Hypothalamus (tissue), 51 donors: ENCODE measurements at regions not wholly inside any gene's neighbourhood (a gene's known extent, or its start where the extent isn't known, plus 50 kb on each side); places are given as distances from the start of the nearest gene placed in this dataset.
A peak's percentile ranks its signal among the peaks of the same experiment; 100 is the strongest.
"Not testable (repeated sequence)": the region's sequence is repeated elsewhere in the genome, so short reads cannot be mapped to it uniquely, and the experiment has no call there.

ENCODE experiments used
- DNase-seq, 51 donors: peaks; one replicate each; lab custom pipeline; 2025; lab: John Stamatoyannopoulos, UW

- no peak for DNase-seq
Measured at GRCh38 chr2:146801886-146802285, 1042.9 kb upstream of the ACVR2A start.

- no peak for DNase-seq
Measured at GRCh38 chr2:146786396-146786795, 1058.4 kb upstream of the ACVR2A start.

DNA sequence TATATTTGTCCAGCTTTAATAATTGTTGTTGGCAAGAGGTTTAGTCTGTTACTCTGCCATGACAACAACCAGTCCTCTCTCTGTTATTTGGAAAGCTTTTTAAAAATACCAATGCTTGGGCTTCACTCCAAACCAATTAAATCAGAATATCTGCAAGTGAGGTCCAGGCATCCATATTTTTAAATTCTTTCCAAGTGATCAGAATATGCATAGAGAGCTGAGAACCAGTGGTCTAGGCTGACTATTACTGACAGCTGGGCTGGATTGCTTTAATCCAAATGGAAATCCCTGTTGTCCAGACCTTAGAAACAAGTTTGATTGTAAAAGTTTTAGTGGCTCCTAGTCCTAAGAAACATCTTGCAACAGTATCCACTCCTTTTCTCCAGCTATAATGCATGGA, 1059.7 kb upstream of the ACVR2A start:
- DNase-seq = no peak

- DNase-seq = no peak
Measured at GRCh38 chr2:146784602-146785001, 1060.2 kb upstream of the ACVR2A start.

DNA sequence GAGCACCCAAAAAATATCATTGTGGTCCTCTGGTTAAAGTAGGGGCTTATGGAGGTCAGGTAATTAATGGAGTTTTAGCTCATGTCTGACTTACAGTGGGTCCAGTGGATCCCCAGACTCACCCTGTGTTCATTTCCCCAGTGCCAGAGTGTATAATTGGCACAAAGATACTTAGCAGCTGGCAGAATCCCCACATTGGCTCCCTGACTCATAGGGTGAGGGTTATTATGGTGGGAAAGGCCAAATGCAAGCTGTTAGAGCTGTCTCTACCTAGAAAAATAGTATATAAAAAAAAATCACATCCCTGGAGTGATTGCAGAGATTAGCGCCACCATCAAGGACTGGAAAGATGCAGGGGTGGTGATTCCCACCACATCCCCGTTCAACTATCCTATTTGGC, 1067.6 kb upstream of the ACVR2A start:
- no peak for DNase-seq

GRCh38 chr2:146776596-146776995, 1068.2 kb upstream of the ACVR2A start:
- no peak for DNase-seq

GRCh38 chr2:146771531-146771930, 1073.3 kb upstream of the ACVR2A start:
- DNase-seq = no peak

DNA sequence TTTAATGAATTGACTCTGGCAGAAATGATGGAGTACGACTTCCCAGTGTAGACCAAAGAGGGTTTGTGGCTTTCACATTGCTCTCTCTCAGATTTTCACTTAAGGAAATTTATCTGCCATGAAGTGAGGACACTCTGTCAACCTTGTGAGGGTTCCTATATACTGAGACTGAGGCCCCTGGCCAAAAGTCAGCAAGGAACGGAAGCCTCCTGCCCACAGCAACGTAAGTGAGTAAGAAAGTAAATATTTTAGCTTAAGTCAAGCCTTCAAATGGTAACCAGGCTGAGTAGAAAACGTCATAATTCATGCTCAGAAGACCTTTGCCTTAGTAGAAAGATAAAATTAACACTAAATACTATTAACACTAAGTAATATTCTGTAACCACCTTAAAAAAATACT, 1080.5 kb upstream of the ACVR2A start:
- no peak for DNase-seq

DNA sequence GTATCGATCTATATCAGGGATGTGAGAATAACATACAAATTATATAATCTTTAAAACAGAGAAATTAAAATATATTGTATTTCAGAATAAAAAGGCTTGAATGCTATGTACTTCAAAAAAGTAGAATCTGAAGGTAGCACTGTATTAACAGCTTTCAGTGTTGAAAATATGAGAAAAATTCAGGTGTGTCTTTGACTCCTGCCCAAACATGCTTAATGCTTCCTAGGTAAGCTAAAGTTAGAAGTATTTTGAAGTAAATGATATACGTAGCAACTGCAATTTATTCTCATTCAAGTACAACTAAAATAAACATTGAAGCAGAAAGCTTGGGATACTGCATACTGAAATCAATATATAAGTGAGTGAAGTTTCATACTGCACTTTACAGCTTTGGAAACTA, 1082.0 kb upstream of the ACVR2A start:
- DNase-seq = no peak

DNA sequence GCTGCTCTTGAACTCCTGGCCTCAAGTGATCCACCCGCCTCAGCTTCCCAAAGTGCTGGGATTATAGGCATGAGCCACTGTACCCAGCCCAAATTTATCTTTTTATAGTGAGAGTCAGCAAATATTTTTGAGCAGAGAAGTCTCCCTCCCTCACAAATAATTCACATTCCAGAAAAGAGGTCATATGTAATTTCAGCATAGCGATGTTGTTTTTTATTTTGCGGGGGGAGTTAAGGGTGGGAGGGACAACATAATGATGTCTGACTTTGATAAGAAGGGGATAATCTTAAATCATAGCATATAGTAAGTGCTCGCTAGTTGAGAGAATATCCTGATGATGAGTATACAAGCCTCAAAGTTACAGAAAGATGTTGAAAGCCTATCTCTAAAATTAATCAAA, 1090.2 kb upstream of the ACVR2A start:
- no peak for DNase-seq

- no peak for DNase-seq
Measured at GRCh38 chr2:146748046-146748445, 1096.8 kb upstream of the ACVR2A start.

- no peak for DNase-seq
Measured at GRCh38 chr2:146741260-146741659, 1103.6 kb upstream of the ACVR2A start.

DNA sequence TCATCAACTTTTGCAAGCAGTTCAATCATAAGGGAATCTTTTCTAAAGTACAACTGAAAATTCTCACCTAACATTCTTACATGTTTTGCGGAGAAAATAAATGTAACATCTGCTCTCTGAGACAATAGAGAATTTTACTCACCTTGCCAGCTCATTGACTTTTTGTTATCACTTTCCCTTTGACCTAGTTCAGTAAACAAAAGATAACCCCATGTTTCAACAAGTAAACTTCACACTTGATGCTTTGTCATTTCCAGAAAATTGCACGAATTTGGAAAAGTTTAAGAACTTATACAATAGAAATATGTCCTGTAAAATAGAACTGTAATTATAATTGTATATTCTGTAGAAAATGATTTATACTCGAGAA, 1110.0 kb upstream of the ACVR2A start:
- no peak for DNase-seq

- DNase-seq = peak in 1 of 51 donors; percentile 52
Measured at GRCh38 chr2:146734042-146734820, 1110.6 kb upstream of the ACVR2A start.

DNA sequence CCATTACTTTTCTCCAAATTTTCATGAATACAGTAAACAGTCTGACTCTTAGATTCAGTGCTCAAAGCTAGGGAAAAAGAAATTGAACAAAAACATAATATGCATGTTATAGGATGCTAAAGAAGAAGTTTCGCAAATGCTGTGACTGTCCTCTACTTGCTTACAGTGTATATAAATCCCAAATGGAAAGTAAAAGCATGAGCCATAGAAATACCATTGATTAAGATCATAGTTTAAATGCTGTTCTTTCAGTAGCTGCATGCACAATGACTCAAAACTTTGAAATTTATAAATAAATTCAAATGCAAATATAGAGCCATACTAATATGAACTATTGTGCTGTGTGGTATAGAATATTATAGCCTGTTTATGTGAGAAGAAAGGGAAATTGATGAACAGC, 1113.9 kb upstream of the ACVR2A start:
- DNase-seq = no peak

DNA sequence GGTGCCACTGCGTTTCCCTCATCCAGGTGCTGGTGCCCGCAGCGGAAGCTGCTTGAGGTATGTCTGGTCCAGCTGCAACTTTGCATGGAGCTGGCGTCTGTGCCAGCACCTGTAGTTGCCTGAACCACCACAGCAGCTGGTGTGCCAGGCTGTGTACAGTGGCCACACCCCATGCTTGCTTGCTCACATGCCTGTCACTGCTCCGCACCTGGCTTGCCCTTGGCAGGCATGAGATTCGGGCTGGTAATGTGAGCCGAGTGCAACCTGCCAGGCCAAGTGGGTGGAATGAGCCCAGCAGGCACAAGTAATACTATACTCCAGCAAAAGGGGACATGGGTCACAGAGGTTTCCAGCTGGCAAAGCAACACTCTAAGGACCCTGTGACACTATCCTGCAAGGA, 1123.3 kb upstream of the ACVR2A start:
- DNase-seq = no peak

DNA sequence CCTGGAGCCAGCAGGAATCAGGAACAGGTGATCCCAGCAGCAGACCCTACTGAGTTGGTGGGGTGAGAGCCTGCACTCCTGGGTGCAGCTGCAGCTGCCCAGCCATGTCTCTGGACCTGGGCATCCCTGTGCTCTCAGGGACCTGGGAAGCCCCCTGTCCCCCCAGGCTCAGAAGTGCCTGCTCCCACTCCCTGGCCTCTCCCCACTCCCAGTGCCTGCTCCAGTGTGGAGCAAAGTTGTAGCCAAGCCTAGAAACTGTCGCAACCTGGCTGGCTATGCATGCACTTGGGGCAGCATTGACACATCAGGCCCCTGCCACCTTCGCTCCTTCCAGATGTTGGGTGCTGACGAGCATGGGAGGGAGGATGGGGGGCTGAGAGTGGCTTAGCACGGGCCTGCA, 1124.7 kb upstream of the ACVR2A start:
- DNase-seq = no peak

DNA sequence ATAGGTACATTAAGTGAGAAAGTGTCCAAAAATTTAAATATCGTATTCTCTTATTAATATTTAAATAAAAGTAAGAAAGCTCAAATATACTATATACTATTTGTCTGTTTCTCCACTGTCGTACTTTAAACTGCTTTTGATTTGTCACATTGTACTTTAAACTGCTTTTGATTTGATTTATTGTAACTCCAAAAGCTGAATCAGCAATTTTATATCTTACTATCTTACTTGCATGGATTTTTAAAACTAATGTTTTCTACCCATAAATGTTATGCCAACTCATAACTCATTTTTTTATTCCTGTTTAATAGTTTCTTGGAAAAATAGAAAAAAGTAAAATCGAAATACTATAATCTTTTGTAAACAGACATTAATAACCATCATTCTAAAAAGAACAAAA, 1128.2 kb upstream of the ACVR2A start:
- DNase-seq = no peak

DNA sequence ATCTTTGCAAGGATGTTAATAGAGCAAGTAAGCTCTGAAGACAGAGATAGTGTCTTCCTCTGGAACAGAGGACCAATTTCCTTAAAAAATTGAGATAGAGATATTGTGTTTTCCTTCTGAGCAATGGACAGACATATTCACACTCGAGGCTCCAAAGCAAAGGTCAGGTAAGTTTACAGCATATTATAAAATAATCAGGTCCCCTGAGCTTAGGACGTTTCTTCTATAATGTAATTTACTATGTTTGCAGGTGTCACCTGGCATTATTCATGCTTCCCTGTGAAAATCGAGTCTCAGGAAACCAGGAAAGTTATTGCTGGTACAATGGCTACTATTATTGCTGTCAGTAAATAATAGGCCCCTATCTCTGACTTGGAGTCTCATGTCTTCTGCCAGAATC, 1135.8 kb upstream of the ACVR2A start:
- DNase-seq = no peak

DNA sequence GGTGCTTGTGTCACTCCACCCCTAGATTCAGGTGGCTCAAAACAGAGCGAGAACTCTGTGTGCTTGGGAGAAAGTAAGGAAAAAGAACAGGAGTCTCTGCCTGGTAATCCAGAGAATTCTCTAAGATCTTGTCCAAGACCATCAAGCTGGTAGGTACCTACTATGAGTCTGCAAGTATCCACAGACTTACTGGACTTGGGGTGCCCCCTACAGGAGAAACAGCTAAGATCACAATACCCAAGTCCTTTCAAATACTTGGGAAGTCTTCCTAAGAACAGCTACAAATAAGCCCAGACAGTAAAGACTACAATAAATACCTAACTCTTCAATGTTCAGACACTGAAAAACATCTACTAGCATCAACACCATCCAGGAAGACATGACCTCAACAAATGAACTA, 1143.6 kb upstream of the ACVR2A start:
- no peak for DNase-seq

- DNase-seq = no peak
Measured at GRCh38 chr2:146697307-146697706, 1147.5 kb upstream of the ACVR2A start.

GRCh38 chr2:146696787-146697186, 1148.0 kb upstream of the ACVR2A start:
- not testable (repeated sequence) for DNase-seq

- DNase-seq = no peak
Measured at GRCh38 chr2:146681991-146682390, 1162.8 kb upstream of the ACVR2A start.
